GM19463 (cell line): ENCODE measurements at regions not wholly inside any gene's neighbourhood (a gene's known extent, or its start where the extent isn't known, plus 50 kb on each side); places are given as distances from the start of the nearest gene placed in this dataset.

ENCODE experiments used
- ATAC-seq: cut with Tn5 transposase; IDR thresholded peaks from one replicate; pipeline ENCODE4 v1.9.1; 2021; ENCODE audit warnings: mild to moderate bottlenecking, moderate library complexity; ENCODE audit not compliant: unreplicated experiment

DNA sequence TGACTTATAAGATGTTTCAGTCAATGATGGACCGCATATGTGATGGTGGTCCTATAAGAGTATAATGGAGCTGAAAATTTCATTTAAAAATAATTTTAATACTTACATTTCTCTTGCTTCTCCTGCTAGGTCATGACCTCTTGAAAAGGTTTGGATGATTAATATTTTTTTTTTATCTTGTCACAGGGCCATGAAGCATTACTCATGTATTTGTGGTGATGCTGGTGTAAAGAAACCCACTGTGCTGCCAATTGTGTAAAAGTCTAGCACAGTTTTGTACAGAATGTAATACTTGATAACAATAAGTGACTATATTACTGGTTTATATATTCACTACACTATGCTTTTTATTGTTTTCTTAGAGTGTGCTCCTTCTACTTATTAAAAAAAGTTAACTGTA lies 124.2 kb upstream of the CELF4 start:
- ATAC-seq = no peak

DNA sequence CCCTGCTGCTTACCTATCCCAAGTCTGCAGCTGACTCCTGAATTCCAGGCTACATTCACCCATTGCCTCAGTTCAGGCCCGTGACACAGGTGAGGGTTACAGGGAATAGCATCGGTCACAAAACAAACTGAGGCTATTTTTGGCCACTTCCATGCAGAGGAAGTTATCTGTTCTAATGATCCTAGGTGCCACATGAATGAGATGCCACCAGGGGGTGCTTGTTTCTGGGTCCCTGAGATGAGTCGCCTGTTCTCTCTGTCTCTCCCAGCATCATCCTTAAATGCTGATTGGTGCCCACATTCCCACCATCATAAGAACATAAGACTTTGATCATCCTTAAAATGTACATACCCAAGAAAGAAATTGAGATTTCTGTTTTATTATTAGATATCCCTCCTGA lies 119.0 kb upstream of the CELF4 start:
- ATAC-seq = no peak

DNA sequence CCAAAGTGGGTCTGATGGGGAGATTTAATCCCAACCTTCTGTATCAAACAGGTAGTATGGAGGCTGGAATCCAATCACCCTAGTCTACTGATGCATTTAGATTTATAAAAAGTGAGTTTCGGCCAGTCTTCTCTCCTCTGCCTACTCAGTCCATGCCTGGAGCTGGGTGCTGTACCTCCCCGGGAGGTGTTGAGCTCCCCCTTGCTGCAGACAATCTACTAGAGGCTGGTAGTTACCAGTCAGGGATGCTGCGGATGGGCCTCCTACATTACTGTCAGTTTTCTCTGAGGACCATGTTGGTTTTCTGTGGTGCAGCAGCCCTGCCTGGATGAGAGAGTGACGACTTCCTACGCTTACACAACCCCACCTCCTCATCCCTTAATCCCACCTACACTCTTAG lies 118.6 kb upstream of the CELF4 start:
- no peak for ATAC-seq

DNA sequence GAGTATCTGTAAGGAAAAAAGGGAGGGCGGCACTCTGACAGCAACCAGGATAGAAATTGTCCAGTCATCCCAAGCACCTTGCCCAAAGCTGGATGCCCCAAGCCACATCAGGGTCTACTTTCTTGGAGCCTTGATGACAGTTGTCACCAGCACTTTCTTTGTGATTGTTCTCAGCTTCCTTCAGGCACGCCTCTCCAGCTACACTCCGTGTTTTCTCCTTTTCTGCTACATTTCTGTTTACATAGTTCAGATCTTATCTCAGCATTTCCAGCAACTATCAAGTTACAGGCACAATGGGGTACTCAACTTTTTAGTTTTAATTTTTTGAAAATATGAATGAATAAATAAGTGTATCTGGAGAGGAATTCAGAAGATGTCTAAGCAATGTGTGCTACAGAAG lies 115.3 kb upstream of the CELF4 start:
- ATAC-seq = no peak

DNA sequence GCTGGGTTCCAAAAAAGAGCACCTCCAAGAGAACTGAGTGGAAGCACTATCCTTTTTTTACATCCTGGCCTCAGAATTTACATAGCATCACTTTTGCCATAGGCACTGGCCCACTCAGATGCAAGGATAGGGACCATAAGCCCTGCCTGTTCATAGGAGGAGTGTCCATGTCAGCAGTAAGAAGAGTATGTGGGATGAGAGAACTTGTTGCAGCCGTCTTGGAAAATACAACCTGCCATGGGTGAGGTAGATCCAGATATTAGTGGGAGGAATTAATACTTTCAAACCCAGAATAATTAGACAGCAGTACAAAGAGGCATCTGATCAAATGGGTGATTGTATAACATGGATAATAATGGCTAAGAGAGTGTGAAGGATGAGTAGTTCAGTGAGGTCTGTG lies 110.7 kb upstream of the CELF4 start:
- no peak for ATAC-seq

DNA sequence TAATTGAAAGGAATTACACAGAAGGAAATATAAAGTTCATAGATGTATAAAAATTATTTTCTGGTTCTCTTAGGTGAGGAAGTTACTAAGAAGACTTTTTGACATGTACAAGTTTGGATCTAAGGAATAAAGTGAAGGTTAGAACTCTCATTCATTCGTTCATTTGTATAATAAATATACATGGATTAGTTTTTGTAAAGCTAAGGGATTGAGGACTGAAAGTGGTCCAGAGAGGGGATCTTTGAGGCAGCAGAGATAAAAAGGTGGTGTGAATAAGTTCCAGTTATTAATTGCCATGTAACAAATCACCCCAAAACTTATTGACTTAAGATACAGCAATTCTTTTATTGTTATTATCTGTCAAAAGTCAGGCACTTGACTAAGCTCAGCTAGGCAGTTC lies 110.1 kb upstream of the CELF4 start:
- no peak for ATAC-seq

DNA sequence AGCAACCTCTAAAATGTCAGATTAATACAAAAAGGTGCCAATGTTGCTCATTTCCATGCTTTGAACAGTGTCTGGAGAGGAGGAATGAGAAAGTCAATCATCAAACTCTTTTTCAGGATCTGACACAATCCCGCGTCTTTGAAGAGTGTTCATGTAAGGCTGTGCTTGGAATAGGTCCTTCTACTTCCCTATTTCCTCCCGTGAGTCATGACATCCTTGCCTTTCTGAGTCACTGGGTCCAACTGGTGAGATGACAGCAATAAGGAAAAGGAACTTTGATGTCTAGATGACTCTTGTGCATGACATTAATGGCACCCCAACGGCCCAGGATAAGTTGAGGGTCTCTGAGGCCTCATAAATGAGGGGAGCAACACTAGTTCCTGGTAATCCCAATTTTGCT lies 109.0 kb upstream of the CELF4 start:
- no peak for ATAC-seq

DNA sequence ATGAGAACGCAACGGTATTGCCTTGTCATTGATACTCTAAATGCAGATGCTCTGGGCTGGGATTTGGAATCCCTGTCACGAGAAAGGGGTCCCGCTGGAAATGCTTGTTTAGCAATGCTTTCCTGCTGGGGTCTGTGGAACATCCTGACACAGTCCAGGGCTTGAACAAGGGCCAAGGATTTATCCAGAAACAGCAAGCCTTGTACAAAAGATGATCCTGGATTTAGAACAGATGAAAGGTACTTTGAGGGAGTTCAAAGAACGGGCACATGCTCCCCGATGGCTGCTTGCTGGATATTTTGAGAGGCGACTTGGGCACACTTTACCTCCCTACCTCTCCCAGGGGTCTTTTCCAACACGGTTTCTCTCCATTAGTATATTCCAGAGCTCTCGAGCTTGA lies 108.1 kb upstream of the CELF4 start:
- no peak for ATAC-seq

DNA sequence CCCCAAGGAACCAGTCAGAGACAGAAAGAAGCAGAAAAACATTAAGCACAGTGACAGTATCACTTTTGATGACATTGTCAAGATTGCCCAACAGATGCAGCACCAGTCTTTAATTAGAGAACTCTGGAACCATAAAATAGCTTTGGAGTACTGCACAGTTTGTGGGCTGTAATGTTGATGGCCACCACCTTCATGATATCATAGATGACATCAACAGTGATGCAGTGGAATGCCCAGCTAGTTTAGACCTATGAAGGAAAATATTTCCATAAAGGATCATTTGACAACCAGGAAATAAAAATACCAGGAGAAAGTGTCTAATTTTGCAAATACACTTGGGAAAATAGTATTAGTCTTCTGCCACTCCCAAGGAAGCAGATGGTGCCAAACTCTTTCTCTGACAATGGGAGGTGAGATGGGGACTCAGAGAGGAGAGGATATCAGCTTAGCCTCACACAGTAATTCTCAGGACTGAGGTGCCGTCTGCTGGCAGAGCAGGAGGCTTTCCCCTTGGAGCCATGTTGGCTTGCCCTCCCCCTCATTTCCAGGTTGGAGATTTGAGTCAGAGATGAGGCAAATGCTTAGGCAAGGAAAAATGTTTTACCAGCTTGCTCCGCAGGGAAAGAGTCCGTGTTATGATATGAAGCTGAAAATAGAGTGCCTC lies 107.5 kb upstream of the CELF4 start:
- ATAC-seq = no peak

DNA sequence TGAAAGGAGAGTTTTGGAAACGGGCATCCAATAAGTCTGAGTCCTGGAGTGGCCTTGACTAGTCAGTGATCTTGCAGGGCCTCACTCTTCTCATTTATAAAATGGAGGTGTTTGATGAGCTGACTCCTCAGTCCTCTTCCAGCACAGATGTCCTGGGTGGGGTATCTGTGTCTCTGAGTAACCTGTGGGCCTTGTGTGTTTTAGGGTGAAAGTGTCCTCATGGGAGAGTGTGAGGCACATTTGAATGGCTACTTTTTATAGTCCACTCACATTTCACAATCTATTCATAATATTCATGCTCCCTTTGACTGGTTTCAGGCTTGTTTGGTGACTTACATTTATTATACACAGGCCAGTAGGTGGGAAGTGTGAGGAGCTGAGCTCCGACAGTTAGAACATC lies 106.4 kb upstream of the CELF4 start:
- ATAC-seq = no peak

DNA sequence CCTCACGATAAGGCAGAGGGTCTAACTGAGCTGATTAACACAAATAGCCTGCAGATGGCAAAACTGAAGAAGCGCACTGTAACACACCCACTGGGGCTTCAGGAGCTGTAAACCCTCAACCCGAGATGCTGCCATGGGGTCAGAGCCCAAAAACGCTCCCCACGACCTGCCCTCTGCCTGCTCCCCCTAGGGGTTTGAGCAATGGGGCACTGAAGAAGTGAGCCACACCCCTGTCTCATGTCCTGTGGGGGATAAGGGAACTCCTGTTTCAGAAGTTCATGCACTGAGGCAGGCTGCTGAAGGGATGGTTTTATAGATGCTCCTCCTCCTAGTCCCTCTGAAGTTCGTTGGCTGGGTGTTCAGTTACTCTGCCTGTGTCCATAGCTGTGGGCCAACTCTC lies 105.9 kb upstream of the CELF4 start:
- ATAC-seq = no peak

DNA sequence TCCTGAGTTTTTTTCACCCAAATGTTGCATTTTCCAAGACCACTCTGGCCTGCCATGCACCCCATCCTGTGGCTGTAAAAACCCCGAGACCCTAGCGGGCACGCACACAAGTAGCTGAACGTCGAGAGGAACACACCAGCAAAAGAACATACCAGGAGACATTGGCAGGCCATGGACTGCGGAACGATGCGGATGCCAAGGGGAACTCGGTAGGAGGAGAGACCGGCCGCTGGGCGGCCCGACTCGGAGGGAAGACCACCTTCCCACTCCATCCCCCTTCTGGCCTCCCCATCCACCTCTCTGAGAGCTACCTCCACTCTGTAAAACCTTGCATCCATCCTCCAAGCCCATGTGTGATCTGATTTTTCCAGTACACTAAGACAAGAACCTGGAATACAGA lies 105.5 kb upstream of the CELF4 start:
- ATAC-seq = no peak

DNA sequence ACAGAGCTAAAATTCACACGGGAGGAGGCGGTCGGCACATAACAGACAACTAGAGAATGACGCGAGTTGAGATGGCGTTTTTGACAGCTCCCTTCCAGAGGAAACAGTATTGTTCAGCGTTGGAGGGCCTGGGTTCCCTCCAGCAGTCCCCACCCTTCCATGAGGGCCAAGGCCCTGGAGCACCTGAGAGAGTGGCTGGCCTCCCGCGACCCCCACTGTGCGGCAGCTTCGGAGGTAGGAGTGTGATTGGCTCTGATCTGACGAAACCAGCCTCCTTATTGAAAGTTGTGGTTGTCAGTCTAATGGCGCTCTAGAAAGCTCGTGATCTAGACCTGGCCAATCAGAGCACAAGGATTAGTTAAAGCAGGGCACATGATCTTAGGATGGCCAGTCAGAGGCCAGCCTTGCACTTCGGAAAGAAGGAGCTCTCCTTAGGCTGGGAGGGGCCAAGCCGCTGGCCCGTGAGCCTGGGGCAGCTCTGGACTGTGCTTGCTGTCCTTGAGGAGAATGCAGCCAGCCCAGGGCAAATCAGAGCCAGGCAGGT lies 104.5 kb upstream of the CELF4 start:
- no peak for ATAC-seq

DNA sequence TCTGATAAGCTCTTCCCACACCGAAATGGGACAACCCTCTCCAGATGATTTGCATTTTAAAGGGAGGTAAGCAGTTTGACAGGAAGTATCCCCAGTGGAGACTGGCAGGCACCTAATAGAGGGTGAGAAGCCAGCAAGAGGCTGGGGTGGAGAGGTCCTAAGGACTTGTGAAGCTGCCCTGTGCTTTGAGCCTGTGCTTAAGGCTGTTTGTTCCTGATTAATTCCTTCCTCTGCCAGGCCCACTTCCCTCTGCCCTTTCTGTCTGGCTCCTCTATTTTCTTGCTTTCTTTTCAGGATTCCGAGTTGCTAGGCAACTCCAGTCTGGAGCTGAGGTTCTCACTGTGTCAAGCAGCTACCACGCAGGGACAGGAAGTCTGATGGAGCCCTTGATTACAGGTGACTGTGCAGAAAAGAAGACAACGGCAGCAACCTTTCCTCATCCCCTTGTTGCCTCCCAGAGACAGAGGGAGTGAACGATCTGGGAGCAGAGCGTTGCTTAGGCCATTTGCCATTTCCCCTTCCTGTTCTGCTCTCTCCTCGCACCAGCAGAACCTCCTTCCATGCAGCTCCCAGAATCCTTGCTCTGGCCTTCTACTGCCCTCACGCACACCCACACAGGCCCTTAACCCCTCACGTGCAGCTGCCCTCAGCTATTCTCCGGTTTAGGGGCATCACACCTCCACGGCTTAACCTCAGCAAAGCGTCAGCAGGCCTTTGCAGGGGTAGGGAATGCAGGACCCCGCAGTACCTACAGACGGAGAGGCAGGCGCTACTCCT lies 103.6 kb upstream of the CELF4 start:
- ATAC-seq = no peak

DNA sequence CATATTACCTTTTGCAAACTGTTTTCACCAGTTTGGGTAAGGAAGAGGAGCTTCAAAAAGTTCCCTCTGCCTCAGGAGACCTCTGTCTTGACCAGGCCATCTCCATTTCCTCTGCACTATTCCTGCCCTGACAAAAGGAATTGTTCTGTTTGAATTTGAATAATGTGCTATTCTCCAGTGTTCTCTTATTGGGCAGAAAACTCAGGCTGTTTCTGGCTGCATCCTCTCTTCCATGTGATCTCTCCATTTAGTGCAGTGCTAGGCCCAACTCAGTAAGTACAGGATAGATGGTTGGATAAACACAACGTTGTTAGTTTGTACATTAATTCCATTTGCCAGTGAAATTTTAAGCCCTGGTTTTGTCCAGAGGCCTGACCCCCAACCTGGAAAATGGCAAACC lies 102.2 kb upstream of the CELF4 start:
- ATAC-seq = no peak

DNA sequence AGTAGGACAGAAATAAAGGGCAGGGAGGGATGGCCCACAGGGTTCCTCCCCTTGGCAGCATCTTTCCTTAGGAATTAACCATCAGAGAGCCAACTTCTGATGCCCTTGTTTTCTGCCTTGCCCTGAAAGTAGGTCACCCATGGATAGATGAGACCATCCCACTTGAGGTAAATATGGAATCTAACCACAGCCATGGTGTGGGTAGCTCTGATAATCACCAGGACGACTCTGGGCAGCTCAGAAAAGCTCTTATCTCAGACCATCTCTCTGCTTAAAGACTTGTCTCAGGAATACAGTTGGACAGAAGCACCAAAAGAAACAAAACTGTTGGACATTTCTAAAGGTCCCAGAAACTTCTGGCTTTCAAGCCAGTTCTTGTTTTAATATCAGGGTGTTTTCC lies 101.4 kb upstream of the CELF4 start:
- no peak for ATAC-seq

DNA sequence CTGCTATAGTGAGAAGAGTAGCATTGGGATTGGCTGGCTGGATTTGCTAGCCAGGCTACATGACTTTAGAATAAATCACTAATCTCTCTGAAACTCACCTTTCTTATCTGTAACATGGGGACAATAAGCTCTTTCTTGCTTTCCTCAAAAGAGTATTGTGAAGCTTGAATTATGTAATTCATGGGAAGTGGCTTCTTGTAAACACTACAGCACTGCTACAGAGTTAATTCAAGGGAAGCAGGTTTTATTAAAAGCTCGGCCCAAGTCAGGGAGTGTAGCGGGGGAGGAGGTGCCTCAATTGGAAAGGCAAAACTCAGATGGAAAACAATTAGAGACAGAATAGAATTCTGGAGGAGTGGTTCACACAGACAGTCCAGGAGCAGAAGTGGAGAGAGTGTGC lies 100.9 kb upstream of the CELF4 start:
- ATAC-seq = no peak

DNA sequence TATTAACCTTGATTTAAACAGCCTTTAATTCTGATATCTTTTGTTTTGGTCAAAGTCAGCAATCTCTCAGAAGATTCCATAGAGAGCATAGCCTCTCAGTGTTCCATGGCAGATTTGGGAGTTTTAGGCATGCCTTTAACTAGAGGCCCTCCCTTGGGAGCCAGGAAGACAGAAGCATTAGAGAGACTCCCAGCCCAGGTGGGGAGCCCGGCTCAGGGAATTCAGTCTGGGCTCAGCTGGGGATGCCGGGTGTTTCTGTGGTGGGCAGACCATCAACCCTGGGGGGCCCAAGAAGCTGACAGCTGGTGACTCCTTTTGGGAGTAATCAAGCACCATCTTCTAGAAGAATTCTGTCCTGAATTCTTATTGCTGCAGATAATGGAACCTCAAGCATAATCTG lies 99.7 kb upstream of the CELF4 start:
- ATAC-seq = no peak

DNA sequence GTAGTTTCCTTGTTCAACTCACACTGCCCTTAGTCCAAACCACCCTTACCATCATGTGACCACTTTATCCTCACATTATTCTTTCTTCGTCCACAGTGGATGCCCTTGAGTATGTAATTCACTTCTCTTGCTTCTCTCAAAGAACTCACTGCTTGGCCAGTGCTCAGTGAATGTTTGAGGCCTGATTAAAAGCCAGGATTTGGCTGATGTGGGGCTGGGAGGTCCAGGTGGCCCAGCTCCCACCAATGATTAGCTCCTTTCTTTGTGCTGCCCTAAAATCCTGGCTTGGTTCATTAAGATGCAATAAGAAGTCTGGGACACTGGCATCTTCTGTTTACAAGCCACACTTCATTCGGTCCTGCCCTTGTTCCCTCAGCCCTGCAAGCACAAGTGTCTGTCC lies 97.8 kb upstream of the CELF4 start:
- no peak for ATAC-seq

DNA sequence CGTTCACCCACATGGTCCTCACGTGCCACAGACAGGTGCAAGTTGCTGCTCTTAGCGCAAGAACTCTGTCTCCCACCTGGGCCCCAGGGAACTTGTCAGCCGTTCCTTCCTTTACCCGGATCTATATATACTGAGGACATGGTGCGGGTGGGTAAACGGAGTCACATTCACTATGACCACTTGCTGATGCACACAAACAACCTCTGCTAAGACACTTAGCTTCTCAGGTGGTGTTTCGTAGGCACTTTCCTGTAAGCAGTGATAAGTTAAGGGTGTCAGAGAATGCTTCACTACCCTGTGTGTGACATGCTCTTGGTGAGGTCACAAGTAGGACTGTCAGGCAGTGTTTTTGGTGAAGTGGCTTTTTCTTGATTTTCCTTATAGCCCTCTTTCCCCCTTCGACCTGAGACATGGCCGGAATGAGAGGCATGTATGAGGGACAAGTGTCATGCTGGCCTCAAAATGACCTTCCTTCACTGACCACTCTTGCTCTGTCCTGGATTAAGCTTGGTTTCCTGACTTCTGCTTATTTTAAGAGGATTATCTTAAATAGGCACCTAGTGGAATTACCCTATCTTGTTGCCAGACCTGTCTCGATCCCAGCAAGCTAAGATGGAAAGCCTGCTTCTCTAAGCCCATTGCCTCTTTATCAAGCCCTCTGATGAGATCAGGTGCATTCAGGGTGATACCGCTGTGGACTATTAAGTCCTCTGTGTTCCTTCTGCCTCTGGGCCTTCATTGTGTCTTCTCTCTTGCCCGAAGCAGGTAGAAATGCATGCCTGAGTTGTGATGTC lies 97.1 kb upstream of the CELF4 start:
- no peak for ATAC-seq

DNA sequence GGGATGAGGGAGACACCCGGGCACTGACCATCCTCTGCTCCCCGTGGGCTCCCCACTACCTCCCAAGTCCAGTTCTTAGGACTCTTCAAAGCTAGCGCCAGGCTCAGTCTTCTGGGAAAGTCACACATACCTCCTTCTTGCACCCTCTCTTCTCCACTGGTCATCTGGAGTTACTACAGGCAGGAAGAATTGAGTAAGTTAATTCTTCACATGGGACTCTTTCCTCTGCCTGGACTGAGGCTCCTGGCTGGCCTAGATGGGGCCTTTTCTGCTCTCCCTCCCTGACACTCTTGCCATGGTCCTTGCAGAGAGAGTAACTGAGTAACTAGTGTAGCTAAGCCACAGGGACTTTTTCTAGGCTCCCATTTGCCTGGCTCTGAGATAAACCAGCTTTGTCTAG lies 96.5 kb upstream of the CELF4 start:
- ATAC-seq = no peak

DNA sequence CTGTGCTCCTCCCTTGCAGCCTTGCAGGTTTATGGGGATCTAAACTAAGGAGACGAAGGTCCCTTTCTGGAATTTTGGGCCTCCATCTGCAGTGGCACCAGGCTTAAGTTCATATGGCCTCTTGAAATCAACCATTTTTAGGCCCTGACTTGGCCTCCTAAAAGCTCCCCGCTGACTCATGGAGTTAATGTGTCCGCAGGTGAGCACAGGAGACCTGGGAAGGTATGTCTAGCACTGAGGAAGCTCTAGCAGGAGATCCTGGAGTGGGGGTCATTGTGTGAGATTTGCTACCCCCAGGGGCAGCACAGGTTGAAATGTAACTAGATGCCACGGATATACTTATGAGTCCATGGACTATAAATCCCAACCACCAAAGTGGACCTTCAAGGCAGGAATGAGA lies 95.9 kb upstream of the CELF4 start:
- ATAC-seq = no peak
